MCF 10A (cell line): ENCODE measurements at regions not wholly inside any gene's neighbourhood (a gene's known extent, or its start where the extent isn't known, plus 50 kb on each side); places are given as distances from the start of the nearest gene placed in this dataset.

Experiments used
- BruUV-seq: library from RNA; stranded (reverse); fragments of 400-500 nt; replicated peaks from 2 replicates; lab custom pipeline; 2021; lab: Mats Ljungman, UMichigan
- CTCF ChIA-PET: fragments of 300-600 bp; sonication (Branson Sonifier 250); formaldehyde crosslinking; extraction: SDS; loops from one replicate; lab custom pipeline; 2021; ENCODE audit warnings: antibody characterized with exemption, inconsistent platforms; lab: Yijun Ruan, JAX
- POLR2A ChIA-PET: fragments of 300-600, 350-650 bp; sonication (Branson Sonifier 250); formaldehyde crosslinking; extraction: SDS; loops from one replicate; lab custom pipeline; 2020; ENCODE audit warnings: antibody characterized with exemption, inconsistent platforms; lab: Yijun Ruan, JAX
- DNase-seq: peaks from one replicate; pipeline ENCODE4 v3.0.0-alpha.2; 2018; ENCODE audit not compliant: unreplicated experiment
- H3K27ac Mint-ChIP-seq: one replicate; pipeline ENCODE4 v1.8.0; 2022; ENCODE audit warnings: mild to moderate bottlenecking, low read depth, mixed read lengths; ENCODE audit not compliant: unreplicated experiment
- H3K27me3 Mint-ChIP-seq: one replicate; pipeline ENCODE4 v1.8.0; 2022; ENCODE audit warnings: mixed read lengths; ENCODE audit not compliant: insufficient read depth, unreplicated experiment
- H3K36me3 Mint-ChIP-seq: one replicate; pipeline ENCODE4 v1.8.0; 2022; ENCODE audit warnings: mild to moderate bottlenecking, moderate library complexity, mixed read lengths; ENCODE audit not compliant: insufficient read depth, unreplicated experiment
- H3K4me1 Mint-ChIP-seq: one replicate; pipeline ENCODE4 v1.8.0; 2022; ENCODE audit warnings: mixed read lengths; ENCODE audit not compliant: insufficient read depth, unreplicated experiment
- H3K4me3 Mint-ChIP-seq: one replicate; pipeline ENCODE4 v1.8.0; 2022; ENCODE audit warnings: mild to moderate bottlenecking, moderate library complexity, mixed read lengths; ENCODE audit not compliant: unreplicated experiment
- H3K9me3 Mint-ChIP-seq: one replicate; pipeline ENCODE4 v1.8.0; 2022; ENCODE audit warnings: mixed read lengths; ENCODE audit not compliant: unreplicated experiment
- intact Hi-C: fragments of 100-400 bp; cut with micrococcal nuclease; formaldehyde crosslinking; loops from 2 replicates; pipeline ENCODE4 v1.14.1; 2022
- TF ChIP-seq, protein P1 (sequence below): fragments of 200-600 bp; IDR thresholded peaks from one replicate; pipeline ENCODE4 v1.8.0; 2022; ENCODE audit warnings: antibody characterized with exemption, mild to moderate bottlenecking; ENCODE audit not compliant: unreplicated experiment

DNA sequence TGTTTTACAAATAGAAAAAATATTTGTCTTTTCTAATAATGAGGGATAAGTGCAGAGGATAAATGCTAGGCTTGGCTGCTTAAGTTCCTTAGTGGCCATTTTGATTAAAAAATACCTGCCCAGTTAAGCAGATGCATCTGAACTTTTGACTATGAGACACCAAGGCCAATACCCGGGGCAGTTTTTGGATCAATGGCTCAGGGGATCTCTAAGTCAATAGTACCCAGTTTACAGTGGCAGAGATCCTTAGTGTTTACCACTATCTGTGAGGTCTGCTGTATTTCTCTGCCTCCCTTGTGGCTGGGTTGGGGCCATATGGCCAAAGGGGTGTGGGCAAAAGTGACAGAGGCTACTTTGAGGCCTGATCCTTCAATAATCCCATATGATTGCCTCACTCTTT is 184.5 kb upstream of the MAST4 start:
- Mint-ChIP-seq H3K4me1 (no peaks in the 10 kb centered on the region), H3K4me3 (no peak overlapping the region), H3K27ac (no peak overlapping the region), H3K9me3 (peaks cover 5% of the 10 kb centered on the region), H3K36me3 (no peaks in the 10 kb centered on the region), H3K27me3 (no peaks in the 10 kb centered on the region)
- TF ChIP-seq, protein P1, sequence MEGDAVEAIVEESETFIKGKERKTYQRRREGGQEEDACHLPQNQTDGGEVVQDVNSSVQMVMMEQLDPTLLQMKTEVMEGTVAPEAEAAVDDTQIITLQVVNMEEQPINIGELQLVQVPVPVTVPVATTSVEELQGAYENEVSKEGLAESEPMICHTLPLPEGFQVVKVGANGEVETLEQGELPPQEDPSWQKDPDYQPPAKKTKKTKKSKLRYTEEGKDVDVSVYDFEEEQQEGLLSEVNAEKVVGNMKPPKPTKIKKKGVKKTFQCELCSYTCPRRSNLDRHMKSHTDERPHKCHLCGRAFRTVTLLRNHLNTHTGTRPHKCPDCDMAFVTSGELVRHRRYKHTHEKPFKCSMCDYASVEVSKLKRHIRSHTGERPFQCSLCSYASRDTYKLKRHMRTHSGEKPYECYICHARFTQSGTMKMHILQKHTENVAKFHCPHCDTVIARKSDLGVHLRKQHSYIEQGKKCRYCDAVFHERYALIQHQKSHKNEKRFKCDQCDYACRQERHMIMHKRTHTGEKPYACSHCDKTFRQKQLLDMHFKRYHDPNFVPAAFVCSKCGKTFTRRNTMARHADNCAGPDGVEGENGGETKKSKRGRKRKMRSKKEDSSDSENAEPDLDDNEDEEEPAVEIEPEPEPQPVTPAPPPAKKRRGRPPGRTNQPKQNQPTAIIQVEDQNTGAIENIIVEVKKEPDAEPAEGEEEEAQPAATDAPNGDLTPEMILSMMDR: no peak
- intact Hi-C loops: no loop called here
- DNase-seq: no peak
- POLR2A ChIA-PET: no interaction called here
- BruUV-seq: no TSS peak
- CTCF ChIA-PET: no interaction called here

DNA sequence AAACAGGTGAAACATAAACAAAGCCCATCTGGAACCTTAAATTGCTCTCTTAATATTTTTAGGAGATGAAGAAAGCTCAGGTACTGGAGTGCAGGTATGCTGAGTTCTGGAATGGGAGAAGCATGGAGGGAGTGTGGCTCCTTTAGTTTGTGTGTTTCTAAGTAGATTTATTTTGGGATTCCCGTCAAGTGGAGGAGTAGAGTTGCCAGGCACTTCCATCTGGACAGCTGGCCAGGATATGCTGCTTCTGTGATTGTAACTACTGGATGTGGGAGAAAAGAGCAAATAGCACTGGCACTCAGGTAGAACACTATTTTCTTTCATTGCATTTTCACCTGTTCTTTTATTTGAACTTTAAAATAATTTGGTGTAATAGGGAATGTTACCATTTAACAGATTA is 182.3 kb upstream of the MAST4 start:
- Mint-ChIP-seq H3K36me3 (no peaks in the 10 kb centered on the region), H3K27ac (no peak overlapping the region), H3K4me3 (no peak overlapping the region), H3K27me3 (no peaks in the 10 kb centered on the region), H3K4me1 (no peaks in the 10 kb centered on the region), H3K9me3 (peaks cover 5% of the 10 kb centered on the region)
- intact Hi-C loops: no loop called here
- POLR2A ChIA-PET: no interaction called here
- DNase-seq: no peak
- TF ChIP-seq, protein P1: no peak
- CTCF ChIA-PET: no interaction called here
- BruUV-seq: no TSS peak

DNA sequence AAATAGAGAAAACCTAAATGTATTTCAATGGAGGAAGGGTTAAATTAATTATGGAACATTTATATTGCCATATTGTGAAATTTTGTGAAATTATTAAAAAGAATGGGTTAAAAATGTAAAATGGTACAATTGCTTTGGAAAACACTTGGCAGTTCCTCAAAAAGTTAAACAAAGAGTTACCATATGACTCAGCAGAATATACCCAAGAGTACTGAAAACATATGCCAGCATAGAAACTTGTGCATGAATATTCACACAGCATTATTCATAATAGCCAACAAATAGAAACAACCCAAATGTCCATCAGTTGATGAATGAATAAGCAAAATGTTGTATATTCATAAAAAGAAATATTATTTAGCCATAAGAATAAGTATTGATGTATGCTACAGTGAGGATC is 181.0 kb upstream of the MAST4 start:
- peak; percentile 26 for DNase-seq
- H3K36me3 Mint-ChIP-seq: no peaks in the 10 kb centered on the region
- no TSS peak for BruUV-seq
- H3K4me3 Mint-ChIP-seq: no peak overlapping the region
- TF ChIP-seq, protein P1: no peak
- CTCF ChIA-PET: no interaction called here
- no peak overlapping the region for H3K27ac Mint-ChIP-seq
- intact Hi-C loops: no loop called here
- POLR2A ChIA-PET: no interaction called here
- no peaks in the 10 kb centered on the region for H3K27me3 Mint-ChIP-seq
- H3K4me1 Mint-ChIP-seq: no peaks in the 10 kb centered on the region
- H3K9me3 Mint-ChIP-seq: peaks cover 5% of the 10 kb centered on the region

DNA sequence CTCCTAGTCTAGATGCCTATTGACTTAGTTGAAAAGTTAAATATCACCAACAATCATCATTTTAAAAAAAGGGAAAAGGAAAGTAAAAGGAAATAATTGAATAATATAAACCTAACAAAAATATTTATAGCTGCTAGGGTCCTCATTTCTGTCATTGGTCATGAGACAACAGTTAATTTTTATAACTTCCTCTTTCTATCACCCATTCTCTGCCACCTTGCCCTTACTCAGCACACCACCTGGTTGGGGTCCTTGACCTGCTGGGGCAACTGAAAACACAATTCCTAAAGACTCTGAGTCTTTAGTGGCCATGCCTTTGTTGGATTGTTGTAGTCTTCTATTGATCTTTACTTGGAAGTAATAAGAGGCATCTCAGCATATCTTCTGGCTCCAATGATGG is 179.5 kb upstream of the MAST4 start:
- no peak overlapping the region for H3K27ac Mint-ChIP-seq
- no peak for DNase-seq
- intact Hi-C loops: no loop called here
- no TSS peak for BruUV-seq
- no peaks in the 10 kb centered on the region for H3K4me1 Mint-ChIP-seq
- ChIA-PET CTCF (no interaction called here), POLR2A (no interaction called here)
- H3K27me3 Mint-ChIP-seq: no peaks in the 10 kb centered on the region
- no peak overlapping the region for H3K4me3 Mint-ChIP-seq
- no peaks in the 10 kb centered on the region for H3K9me3 Mint-ChIP-seq
- TF ChIP-seq, protein P1: no peak
- H3K36me3 Mint-ChIP-seq: no peaks in the 10 kb centered on the region
